ENCODE measurements at regions not wholly inside any gene's neighbourhood (a gene's known extent, or its start where the extent isn't known, plus 50 kb on each side); places are given as distances from the start of the nearest gene placed in this dataset.

DNA sequence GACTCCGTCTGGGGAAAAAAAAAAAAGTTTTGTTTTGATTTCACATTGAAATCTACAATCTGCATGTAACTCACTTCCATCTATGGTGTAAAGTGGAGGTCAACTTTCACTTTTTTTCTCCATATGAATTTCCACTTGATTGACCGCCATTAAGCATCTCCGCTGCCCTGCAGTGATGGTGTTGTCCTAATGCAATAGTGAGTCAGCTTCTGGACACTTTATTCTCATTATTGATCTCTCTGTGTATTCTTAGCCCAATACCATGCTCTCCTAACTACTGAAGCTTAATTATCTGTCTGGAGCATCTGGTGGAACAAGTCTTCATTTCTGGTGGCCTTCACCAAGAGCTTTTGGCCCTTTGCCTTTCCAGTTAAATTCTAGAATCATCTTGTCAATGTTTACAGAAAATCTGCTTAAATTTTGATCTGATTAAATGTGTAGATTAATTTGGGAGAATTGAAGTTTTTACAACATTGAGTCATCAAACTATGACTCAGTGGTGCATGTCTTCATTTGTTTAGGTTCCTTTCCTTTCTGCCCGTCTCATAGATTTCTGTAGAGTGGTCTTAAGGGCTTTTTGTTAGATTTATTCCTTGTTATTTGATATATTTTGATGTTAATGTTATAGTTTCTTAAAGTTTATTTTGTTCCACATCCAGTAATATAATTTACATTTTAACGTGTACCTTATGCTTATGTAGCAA lies 181.5 kb downstream of the PRDM2 start:
- no peak overlapping the region for H2AFZ ChIP-seq (ENCODE audit: control insufficient read depth, low read length)
- no peaks in the 10 kb centered on the region for H3K79me2 ChIP-seq (ENCODE audit: control insufficient read depth, insufficient read depth, low read length)
- no peak overlapping the region for H3K27ac ChIP-seq (ENCODE audit: control insufficient read depth, insufficient read depth, low read length)
- H3K9me1 ChIP-seq (ENCODE audit: control insufficient read depth, extremely low read depth, insufficient read depth, low read length) = no peaks in the 10 kb centered on the region
- dilution Hi-C loops (cut with MboI; ENCODE audit: extremely low pct_ligation_motif_present, low sequenced_read_pairs) = no loop called here
- no peaks in the 10 kb centered on the region for H3K9me3 ChIP-seq (ENCODE audit: control insufficient read depth, low read depth, low read length)
- DNase-seq (ENCODE audit: low read depth, low spot score) = no peak
- H3K36me3 ChIP-seq (ENCODE audit: control insufficient read depth in 2 of 2, extremely low read depth in 1 of 2, insufficient read depth in 2 of 2, low read length in 2 of 2) = no peaks in the 10 kb centered on the region
- TF ChIP-seq EZH2 (IDR thresholded peaks at IDR 0.05; ENCODE audit: low read length) = no peak
- TF ChIP-seq, protein P1, sequence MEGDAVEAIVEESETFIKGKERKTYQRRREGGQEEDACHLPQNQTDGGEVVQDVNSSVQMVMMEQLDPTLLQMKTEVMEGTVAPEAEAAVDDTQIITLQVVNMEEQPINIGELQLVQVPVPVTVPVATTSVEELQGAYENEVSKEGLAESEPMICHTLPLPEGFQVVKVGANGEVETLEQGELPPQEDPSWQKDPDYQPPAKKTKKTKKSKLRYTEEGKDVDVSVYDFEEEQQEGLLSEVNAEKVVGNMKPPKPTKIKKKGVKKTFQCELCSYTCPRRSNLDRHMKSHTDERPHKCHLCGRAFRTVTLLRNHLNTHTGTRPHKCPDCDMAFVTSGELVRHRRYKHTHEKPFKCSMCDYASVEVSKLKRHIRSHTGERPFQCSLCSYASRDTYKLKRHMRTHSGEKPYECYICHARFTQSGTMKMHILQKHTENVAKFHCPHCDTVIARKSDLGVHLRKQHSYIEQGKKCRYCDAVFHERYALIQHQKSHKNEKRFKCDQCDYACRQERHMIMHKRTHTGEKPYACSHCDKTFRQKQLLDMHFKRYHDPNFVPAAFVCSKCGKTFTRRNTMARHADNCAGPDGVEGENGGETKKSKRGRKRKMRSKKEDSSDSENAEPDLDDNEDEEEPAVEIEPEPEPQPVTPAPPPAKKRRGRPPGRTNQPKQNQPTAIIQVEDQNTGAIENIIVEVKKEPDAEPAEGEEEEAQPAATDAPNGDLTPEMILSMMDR (optimal IDR thresholded peaks at IDR 0.05 in 1 of 3, IDR thresholded peaks at IDR 0.05 in 1 of 3, conservative IDR thresholded peaks at IDR 0.05 in 1 of 3; ENCODE audit: extremely low read depth in 1 of 3, insufficient read depth in 2 of 3, low read length in 3 of 3) = no peak
- no peaks in the 10 kb centered on the region for H3K27me3 ChIP-seq (ENCODE audit: control insufficient read depth, extremely low read depth, insufficient read depth, low read length)
- H3K4me3 ChIP-seq (ENCODE audit: control insufficient read depth in 2 of 3, extremely low read depth in 1 of 3, insufficient read depth in 2 of 3, low read depth in 1 of 3, low read length in 3 of 3) = no peak overlapping the region
- H3K4me1 ChIP-seq (ENCODE audit: control insufficient read depth, extremely low read depth, insufficient read depth, low read length) = no peaks in the 10 kb centered on the region
- FAIRE-seq = no peak
- no peaks in the 10 kb centered on the region for H4K20me1 ChIP-seq (ENCODE audit: control insufficient read depth, extremely low read depth, insufficient read depth, low read length)
- no peak overlapping the region for H3K4me2 ChIP-seq (ENCODE audit: control insufficient read depth, extremely low read depth, insufficient read depth, low read depth, low read length)
- no peak overlapping the region for H3K9ac ChIP-seq (ENCODE audit: control insufficient read depth, extremely low read depth, insufficient read depth, low read length)

DNA sequence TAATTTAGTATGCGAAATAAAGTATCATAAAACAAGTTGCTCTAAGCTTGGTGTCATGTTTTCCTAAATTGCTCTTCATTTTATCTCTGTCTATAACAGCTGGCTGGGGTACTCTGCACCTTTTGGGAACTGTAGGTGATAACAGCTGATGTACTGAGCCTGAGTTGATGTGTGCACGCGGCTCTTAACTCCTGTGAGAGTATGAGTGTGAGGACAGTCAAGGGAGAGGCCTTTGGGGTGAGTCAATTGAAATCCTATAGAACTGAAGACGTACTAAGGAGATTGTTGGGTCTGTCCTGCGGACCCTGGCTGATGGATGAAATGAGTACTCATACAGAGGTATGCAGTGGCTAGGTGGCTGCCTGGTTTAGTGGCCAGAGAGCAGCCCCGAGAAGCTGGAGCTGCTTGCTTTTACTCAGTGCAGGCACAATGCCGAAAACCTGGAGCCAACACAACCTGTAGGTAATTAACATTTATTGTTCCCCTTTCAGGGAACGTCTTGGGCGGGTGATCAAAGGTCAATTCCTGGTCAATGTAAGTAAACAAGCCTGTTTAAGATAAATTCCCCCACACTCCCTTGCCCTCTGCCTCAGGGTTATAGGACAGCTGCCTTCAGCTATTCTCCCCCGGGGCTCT lies 188.5 kb downstream of the PRDM2 start:
- no peak overlapping the region for H3K27ac ChIP-seq (ENCODE audit: control insufficient read depth, insufficient read depth, low read length)
- TF ChIP-seq, protein P1 (optimal IDR thresholded peaks at IDR 0.05 in 1 of 3, IDR thresholded peaks at IDR 0.05 in 1 of 3, conservative IDR thresholded peaks at IDR 0.05 in 1 of 3; ENCODE audit: extremely low read depth in 1 of 3, insufficient read depth in 2 of 3, low read length in 3 of 3) = no peak
- no peak for TF ChIP-seq EZH2 (IDR thresholded peaks at IDR 0.05; ENCODE audit: low read length)
- H3K4me2 ChIP-seq (ENCODE audit: control insufficient read depth, extremely low read depth, insufficient read depth, low read depth, low read length) = no peak overlapping the region
- no peak for DNase-seq (ENCODE audit: low read depth, low spot score)
- no peak overlapping the region for H3K9ac ChIP-seq (ENCODE audit: control insufficient read depth, extremely low read depth, insufficient read depth, low read length)
- H2AFZ ChIP-seq (ENCODE audit: control insufficient read depth, low read length) = no peak overlapping the region
- no peaks in the 10 kb centered on the region for H3K36me3 ChIP-seq (ENCODE audit: control insufficient read depth in 2 of 2, extremely low read depth in 1 of 2, insufficient read depth in 2 of 2, low read length in 2 of 2)
- H3K79me2 ChIP-seq (ENCODE audit: control insufficient read depth, insufficient read depth, low read length) = no peaks in the 10 kb centered on the region
- no peak for FAIRE-seq
- no peaks in the 10 kb centered on the region for H4K20me1 ChIP-seq (ENCODE audit: control insufficient read depth, extremely low read depth, insufficient read depth, low read length)
- no peaks in the 10 kb centered on the region for H3K4me1 ChIP-seq (ENCODE audit: control insufficient read depth, extremely low read depth, insufficient read depth, low read length)
- H3K9me1 ChIP-seq (ENCODE audit: control insufficient read depth, extremely low read depth, insufficient read depth, low read length) = no peaks in the 10 kb centered on the region
- no peaks in the 10 kb centered on the region for H3K9me3 ChIP-seq (ENCODE audit: control insufficient read depth, low read depth, low read length)
- H3K27me3 ChIP-seq (ENCODE audit: control insufficient read depth, extremely low read depth, insufficient read depth, low read length) = peaks cover 26% of the 10 kb centered on the region
- dilution Hi-C loops (cut with MboI; ENCODE audit: extremely low pct_ligation_motif_present, low sequenced_read_pairs) = no loop called here
- H3K4me3 ChIP-seq (ENCODE audit: control insufficient read depth in 2 of 3, extremely low read depth in 1 of 3, insufficient read depth in 2 of 3, low read depth in 1 of 3, low read length in 3 of 3) = no peak overlapping the region
